ENCODE measurements at regions not wholly inside any gene's neighbourhood (a gene's known extent, or its start where the extent isn't known, plus 50 kb on each side); places are given as distances from the start of the nearest gene placed in this dataset.

- Histone ChIP-seq H3K79me2 (ENCODE audit: insufficient read depth, low read length) (no peaks in the 10 kb centered on the region), H2AFZ (ENCODE audit: low read depth, low read length) (no peak overlapping the region), H3K4me2 (ENCODE audit: insufficient read depth, low read length) (no peak overlapping the region), H3K9me3 (ENCODE audit: insufficient read depth, low read length, severe bottlenecking) (no peaks in the 10 kb centered on the region), H3K9ac (ENCODE audit: low read depth, low read length) (no peak overlapping the region), H3K4me3 (ENCODE audit: low read depth in 1 of 2, low read length in 2 of 2) (no peak overlapping the region), H4K20me1 (ENCODE audit: insufficient read depth, low read length) (no peaks in the 10 kb centered on the region), H3K36me3 (ENCODE audit: insufficient read depth, low read length) (no peaks in the 10 kb centered on the region), H3K4me1 (ENCODE audit: insufficient read depth, low read length) (no peaks in the 10 kb centered on the region), H3K27me3 (ENCODE audit: insufficient read depth, low read length, poor library complexity) (no peaks in the 10 kb centered on the region), H3K27ac (ENCODE audit: low read length) (no peak overlapping the region)
- ATAC-seq (ENCODE audit: insufficient read depth, low read depth) (no peak), DNase-seq (no peak)
- TF ChIP-seq, protein P1, sequence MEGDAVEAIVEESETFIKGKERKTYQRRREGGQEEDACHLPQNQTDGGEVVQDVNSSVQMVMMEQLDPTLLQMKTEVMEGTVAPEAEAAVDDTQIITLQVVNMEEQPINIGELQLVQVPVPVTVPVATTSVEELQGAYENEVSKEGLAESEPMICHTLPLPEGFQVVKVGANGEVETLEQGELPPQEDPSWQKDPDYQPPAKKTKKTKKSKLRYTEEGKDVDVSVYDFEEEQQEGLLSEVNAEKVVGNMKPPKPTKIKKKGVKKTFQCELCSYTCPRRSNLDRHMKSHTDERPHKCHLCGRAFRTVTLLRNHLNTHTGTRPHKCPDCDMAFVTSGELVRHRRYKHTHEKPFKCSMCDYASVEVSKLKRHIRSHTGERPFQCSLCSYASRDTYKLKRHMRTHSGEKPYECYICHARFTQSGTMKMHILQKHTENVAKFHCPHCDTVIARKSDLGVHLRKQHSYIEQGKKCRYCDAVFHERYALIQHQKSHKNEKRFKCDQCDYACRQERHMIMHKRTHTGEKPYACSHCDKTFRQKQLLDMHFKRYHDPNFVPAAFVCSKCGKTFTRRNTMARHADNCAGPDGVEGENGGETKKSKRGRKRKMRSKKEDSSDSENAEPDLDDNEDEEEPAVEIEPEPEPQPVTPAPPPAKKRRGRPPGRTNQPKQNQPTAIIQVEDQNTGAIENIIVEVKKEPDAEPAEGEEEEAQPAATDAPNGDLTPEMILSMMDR (IDR thresholded peaks at IDR 0.05; ENCODE audit: borderline replicate concordance, extremely low read depth, low read length, poor library complexity, severe bottlenecking) = no peak
- TF ChIP-seq EZH2 (IDR thresholded peaks at IDR 0.05; ENCODE audit: borderline replicate concordance, low read depth, low read length, severe bottlenecking) = no peak
Observed at GRCh38 chr4:148986951-148987350, 544.7 kb upstream of the NR3C2 start.

GRCh38 chr4:148984951-148985350, 542.7 kb upstream of the NR3C2 start:
- Histone ChIP-seq H3K9me3 (ENCODE audit: insufficient read depth, low read length, severe bottlenecking) (no peaks in the 10 kb centered on the region), H3K4me1 (ENCODE audit: insufficient read depth, low read length) (no peaks in the 10 kb centered on the region), H3K27ac (ENCODE audit: low read length) (no peak overlapping the region), H3K36me3 (ENCODE audit: insufficient read depth, low read length) (no peaks in the 10 kb centered on the region), H3K4me2 (ENCODE audit: insufficient read depth, low read length) (no peak overlapping the region), H3K4me3 (ENCODE audit: low read depth in 1 of 2, low read length in 2 of 2) (no peak overlapping the region), H4K20me1 (ENCODE audit: insufficient read depth, low read length) (no peaks in the 10 kb centered on the region), H3K79me2 (ENCODE audit: insufficient read depth, low read length) (no peaks in the 10 kb centered on the region), H3K9ac (ENCODE audit: low read depth, low read length) (no peak overlapping the region), H3K27me3 (ENCODE audit: insufficient read depth, low read length, poor library complexity) (no peaks in the 10 kb centered on the region), H2AFZ (ENCODE audit: low read depth, low read length) (no peak overlapping the region)
- no peak for TF ChIP-seq EZH2 (IDR thresholded peaks at IDR 0.05; ENCODE audit: borderline replicate concordance, low read depth, low read length, severe bottlenecking)
- TF ChIP-seq, protein P1 (IDR thresholded peaks at IDR 0.05; ENCODE audit: borderline replicate concordance, extremely low read depth, low read length, poor library complexity, severe bottlenecking) = no peak
- no peak for ATAC-seq (ENCODE audit: insufficient read depth, low read depth)
- no peak for DNase-seq

DNA sequence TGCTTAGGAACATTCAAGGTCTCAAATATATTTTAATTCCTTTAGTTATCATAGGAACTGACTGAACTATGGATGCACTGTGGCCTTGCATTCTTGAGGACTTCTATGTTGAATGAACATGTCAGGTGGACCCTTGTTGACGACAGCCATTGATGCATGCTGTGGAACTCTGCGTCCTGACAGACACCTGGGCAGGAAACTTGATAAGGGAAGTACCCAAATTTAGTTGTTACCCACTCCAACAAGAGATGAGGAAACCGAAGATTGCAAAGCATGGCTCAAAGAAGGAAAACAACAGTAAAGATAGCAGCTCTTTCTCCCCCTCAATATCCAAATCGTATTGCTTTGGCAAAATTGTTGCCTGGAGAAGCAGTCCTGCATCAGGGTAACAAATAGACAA, 540.0 kb upstream of the NR3C2 start:
- Histone ChIP-seq H2AFZ (ENCODE audit: low read depth, low read length) (no peak overlapping the region), H3K27ac (ENCODE audit: low read length) (no peak overlapping the region), H4K20me1 (ENCODE audit: insufficient read depth, low read length) (no peaks in the 10 kb centered on the region), H3K27me3 (ENCODE audit: insufficient read depth, low read length, poor library complexity) (no peaks in the 10 kb centered on the region), H3K79me2 (ENCODE audit: insufficient read depth, low read length) (no peaks in the 10 kb centered on the region), H3K4me2 (ENCODE audit: insufficient read depth, low read length) (no peak overlapping the region), H3K9ac (ENCODE audit: low read depth, low read length) (no peak overlapping the region), H3K4me1 (ENCODE audit: insufficient read depth, low read length) (no peaks in the 10 kb centered on the region), H3K36me3 (ENCODE audit: insufficient read depth, low read length) (no peaks in the 10 kb centered on the region), H3K4me3 (ENCODE audit: low read depth in 1 of 2, low read length in 2 of 2) (no peak overlapping the region), H3K9me3 (ENCODE audit: insufficient read depth, low read length, severe bottlenecking) (no peaks in the 10 kb centered on the region)
- no peak for TF ChIP-seq EZH2 (IDR thresholded peaks at IDR 0.05; ENCODE audit: borderline replicate concordance, low read depth, low read length, severe bottlenecking)
- TF ChIP-seq, protein P1 (IDR thresholded peaks at IDR 0.05; ENCODE audit: borderline replicate concordance, extremely low read depth, low read length, poor library complexity, severe bottlenecking) = no peak
- DNase-seq = no peak
- ATAC-seq (ENCODE audit: insufficient read depth, low read depth) = no peak
